HG03103 (cell line): ENCODE measurements at regions not wholly inside any gene's neighbourhood (a gene's known extent, or its start where the extent isn't known, plus 50 kb on each side); places are given as distances from the start of the nearest gene placed in this dataset.

Source experiments
- ATAC-seq: cut with Tn5 transposase; IDR thresholded peaks from one replicate; pipeline ENCODE4 v1.9.1; 2021; ENCODE audit warnings: low read depth; ENCODE audit not compliant: unreplicated experiment

DNA sequence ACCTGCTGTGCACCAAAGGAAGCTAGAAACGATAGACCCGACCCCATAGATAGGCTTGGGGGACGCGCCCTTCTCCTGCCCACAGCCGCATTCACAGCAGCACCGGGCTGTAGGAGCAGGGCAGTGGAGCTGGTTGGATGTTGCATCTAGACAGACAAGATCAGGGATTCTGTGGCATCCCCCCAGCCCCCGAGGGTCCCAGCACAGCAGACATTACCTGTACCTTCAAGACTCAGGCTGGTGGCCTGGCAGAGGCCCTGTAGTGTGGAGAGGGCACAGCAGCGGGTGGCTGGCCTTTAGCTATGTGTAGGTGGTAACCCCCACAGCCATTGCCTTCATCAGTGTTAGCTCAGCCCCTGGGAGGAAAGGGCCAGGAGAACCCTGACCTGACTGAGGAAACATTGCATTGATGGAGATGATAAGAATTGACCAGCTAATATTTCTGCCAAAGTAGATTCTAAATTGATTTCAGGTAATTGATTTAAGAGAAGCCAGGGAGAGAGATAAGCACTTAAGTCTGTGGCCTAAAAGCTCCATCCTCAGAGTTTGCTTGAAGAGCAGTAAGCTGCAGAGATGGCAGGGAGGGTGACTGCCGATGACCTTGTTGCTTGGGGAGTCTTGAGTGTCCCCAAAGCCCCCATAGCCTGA is 269.4 kb downstream of the TLE3 start:
- no peak for ATAC-seq

DNA sequence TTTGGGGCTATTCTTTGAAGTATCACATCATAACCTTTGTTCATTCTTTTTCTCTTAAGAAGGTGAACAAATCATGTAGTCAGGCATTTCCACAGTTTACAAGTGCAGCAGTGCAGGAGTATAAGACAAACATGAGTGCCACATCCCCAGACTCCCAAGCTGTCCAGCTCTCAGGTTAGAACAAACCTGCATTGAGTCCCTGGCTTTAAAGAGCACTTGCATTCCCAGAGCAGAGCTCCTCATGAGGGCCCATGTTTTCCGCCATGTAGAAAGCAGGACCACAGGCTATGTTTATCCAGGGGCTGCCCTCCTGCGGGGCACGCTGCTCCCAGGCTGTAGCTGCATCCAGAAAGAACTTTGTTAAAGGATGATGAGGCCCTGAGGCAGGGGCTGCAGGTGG is 267.7 kb downstream of the TLE3 start:
- no peak for ATAC-seq

DNA sequence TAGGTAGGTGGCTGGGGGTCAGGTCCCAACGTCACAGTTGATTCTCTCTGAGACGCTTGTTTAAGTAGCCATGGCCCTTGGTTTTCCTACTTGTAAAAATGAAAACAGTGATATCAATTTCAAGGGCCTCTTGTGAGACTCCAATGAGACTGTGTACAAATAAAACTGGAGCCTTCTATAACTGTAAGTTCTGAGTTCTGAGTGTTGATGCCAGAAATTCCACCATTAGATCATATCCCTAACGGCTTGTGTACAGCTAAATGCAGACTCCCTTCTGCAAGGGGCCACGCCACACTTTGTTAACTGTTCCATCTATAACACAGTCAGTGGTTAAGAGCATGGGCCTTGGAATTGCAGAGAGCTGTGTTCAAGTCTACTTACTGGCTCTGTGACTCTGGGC is 267.3 kb downstream of the TLE3 start:
- no peak for ATAC-seq

DNA sequence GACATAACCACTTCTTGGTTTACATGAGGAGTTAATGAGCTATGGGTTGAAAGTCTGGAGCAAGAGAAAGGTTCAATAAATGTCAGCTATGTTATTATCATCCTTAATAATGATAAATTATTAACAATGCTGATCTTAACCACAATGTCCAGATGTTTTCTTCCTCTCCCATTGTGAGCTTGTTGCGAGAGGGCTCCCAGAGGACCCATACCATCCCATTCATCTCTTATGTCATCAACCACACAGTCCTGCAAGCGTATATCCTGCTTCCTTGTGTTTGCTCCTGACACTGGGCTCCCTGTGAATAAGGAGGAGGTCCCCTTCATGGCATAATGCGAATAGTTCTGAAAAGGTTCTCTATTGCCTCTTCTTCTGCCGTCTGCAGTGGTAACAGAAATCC is 266.8 kb downstream of the TLE3 start:
- ATAC-seq, result no peak

DNA sequence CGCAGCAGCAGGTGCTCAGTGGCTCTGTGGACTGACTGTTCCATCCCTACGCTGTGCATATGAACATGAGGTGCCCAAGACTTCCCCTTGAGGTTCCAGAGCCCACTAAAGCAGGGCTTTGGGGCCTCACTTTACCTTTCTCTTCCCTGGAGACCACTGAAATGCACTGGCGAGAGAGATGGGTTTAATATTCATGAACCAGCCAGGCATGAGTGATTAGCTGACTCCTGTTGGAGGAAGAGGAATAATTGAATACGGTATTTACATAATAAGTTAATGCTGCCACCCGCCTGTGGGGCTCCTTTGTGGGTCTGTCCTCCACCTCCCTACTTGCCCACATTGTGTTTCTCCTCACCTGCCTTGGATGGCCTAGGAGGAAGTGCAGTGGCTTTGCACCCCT is 263.4 kb downstream of the TLE3 start:
- ATAC-seq, result no peak

DNA sequence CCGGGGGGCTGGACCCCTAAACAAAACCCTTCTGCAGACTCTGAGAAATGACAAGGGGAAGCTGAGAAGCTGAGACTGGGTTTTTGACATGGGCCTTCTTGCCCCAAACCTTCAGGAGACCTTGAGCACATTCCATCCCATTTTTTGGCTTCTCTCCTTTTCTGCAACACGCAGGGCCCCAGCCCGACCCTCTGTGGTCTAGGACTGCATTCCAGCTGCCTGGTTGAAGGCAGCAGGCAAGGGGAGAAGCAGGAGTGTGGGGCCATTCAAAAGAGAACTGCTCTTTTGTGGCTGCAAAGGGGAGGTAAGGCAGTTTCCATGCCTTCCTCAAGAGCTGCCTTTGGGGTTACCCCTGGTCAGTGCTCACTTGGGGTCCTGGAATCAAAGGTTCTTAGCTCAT is 263.0 kb downstream of the TLE3 start:
- ATAC-seq, result no peak

DNA sequence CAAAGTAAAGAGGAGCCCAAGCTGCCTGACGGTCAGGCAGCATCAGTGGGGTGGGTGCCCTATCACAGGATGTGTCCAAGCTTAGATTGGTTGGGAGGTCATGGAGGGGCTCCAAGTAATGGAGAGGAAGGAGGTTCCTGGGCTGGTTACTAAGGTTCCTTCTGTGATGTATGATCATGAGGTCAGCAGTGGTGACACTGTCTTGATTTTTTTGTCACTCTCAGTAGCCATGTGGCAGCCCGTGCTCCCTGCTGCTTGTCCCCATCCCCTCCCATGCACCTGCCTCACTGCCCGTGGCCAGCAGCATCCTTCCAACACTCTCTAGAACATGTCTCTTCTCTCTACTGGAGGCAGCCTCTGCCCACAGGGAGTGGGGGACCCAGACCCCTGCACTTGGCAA is 261.7 kb downstream of the TLE3 start:
- no peak for ATAC-seq

DNA sequence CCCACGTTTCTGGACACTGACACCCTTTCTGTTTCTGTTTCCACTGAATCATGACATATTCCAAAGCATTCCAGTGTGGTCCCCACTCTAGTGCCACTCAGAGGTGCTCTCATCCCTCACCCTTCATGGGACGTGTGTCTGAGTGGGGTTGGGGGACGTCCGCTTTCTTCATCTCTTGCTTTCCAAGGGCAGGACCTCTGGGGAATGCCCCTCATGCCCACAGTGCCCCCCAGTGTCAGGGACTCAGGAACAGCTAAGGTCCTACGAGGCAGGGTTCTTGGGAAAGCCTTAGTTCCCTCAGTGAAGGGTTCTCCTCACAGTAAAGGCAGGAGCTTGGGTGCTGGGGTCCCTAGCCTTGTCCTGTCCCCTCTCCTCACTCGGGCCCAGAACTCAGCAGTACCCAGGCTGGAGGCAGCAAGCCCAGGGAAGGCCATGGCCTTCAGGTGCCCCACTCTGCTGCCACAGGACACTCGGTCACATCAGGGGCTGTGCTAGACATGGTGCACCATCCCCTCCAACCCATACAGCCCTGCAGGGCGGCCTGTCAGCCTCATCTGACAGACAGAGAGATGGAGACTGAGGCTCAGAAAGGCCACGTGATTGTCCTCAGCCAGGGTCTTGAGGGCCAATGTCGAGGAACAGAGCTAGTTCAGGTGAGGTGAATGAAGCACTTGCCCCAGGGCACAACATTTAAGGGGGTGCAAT is 261.0 kb downstream of the TLE3 start:
- ATAC-seq, result no peak

DNA sequence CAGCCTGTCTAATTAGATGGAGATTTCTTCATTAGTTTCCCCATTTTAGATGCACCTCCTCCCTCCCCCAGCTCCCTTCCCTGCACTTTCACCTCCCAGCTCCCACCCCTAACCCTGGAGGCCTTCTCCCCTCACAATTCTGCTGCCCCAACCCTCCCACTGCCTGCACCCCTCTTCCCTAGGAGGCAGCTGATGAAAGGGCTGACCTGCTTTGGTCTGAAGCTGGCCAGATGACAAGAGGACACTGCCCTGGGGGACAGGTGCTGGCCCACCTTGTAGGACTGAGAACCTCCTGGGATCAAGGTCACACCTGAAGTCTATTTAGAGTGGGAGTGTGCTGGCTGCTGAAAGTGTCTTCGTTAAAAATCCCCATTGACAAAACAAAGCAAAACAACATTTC is 259.4 kb downstream of the TLE3 start:
- ATAC-seq, result no peak

DNA sequence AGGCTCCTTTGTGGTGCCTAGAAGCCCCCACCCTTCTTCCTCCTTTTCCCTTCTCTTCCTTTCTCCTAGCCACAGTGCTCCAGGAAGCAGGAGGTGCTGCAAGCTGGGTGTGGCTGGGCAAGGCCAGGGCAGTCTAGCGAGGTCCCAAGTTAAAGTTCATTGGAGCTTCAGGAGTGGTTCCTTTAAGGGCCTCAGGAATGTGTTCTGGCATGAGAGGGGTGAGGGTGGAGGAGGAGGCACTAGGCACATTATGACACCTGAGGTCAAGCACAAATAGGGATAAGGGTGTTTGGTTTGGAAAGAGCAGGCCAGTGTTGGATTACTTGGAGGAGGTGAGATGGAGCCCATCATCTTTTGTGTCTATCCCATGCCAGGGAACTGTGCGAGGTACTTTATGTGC is 258.7 kb downstream of the TLE3 start:
- ATAC-seq, result no peak

DNA sequence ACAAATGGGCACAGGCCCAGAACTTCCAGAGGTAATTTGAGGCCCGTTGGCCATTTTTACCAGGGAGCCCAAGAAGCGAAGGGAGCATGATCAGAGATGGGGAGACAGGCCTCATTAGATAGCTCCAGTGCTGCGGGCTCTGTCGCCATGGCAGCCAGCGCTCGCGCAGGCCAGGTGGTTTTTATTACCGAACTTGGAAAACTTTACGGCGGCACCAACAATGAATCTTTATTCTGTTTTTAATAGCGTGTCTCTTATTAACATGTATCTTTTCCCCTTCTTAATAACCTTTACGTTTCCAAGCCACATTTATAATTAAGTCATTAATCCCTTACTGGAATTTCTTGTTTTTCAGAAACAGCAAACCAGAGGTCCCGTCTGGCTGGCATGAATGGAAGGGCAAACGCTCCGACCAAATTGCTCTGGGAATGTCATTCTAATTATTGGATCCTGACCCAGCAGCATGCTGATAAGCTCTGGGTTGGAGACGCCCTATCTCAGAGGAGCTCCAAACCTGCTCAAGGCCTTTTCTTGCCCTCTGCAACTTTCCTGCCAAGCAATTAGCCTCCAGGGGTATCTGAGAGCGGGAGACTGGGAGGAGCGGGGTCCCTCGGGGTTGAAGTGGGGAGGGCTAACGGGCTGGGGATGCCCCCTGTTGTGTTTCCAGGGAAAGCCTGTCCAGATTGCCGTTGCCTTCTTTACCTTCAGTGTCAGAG is 256.4 kb downstream of the TLE3 start:
- ATAC-seq, result no peak

DNA sequence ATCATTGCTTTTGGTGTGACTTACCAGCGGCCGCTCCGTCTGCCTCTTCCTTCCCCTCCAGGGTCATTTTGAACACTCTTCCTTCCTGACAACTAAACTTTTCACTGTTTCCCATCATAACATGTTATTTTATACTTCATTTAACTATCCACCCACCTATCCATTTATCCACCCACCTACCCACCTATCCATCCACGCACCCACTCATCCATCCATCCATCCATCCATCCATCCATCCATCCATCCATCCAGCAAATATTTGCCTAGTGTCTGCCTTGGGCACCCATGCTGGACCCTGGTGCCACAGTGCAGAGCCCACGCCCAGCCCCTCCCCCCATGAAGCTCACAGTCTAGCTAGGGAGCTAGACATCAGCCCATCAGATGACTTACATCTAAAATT is 254.9 kb downstream of the TLE3 start:
- no peak for ATAC-seq

DNA sequence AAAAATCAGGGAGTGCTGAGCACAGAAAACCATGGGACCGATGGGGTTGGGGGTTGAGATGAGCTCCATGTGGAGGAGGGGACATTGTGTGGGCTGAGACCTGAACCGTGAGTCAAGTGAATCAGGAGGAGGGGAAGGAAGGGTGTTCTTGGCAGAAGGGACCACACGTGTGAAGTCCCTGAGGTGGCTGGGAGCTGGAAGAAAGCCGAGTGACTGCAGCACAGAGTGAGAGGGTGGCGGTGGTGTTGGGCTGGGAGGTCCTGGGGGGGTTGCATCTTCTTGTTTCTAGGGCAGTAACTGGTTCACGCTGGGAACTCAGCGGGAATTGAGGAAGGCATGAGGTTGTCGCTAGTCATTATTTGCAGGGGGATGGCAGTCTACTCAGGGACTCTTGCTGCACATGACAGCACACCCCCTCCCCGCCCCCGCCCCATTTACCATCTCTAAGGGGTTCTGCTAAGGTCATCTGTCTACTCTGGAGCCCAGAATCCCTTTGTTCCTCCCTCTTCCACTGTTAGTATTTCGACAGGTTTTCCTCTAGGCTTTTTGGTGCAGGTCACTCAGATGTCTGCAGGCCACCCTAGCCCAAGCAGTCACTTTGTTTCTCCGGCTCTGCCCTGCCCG is 254.3 kb downstream of the TLE3 start:
- ATAC-seq, result no peak

DNA sequence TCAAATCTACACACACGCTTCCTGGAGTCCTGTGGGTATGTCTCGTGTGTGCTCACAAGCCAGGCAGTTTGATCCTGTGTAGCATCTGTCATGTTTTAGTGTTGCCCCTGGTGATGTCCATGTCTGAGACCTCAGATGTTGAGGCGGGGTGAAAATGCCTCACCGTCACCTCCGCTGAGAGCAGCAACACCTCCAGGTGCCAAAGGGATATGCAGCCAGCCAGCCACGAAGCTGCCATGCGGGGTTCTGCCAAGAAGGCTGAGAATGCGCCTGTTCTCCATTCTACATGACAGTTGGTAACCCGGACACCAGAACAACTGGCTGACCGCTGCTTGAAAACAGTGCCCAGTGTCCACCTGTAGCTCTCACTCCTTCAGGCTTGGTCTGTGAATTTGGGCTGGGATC is 253.8 kb downstream of the TLE3 start:
- ATAC-seq, result no peak

DNA sequence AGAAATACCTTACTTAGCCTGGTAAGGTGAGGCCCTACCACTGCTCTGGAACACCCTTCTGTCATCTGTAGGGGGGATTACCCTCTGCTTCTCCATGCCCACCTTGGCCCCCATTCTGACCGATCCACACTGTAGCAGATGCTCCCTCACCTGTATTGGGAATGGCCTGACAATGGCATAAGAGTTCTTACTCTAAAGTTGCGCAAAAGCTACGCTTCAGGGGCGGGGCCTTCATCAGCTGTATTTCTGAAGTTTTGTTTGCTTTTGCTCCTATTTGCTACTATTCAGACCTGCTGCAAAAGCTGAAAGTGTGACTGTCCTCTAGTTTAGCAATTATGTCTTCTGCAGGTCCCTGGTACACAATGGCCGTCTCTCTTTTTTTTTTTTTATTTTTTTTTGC is 252.6 kb downstream of the TLE3 start:
- no peak for ATAC-seq

DNA sequence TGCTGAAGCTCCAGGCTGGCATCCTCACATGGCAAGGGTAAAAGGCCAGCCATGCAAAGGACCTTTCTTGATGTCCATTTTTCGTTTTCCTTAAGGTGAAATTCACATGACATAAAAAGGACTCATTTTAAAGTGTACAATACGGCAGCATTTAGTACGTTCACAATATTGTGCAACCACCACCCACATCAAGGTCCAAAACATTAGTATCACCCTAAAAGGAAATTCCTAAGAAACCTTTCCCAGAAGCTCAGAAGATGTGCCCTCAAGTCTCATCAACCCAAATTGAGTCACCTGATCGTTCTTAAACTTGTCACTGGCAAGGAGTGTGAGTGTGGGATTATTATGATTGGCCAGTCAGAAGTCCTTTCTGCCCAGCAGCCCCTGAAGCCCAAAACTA is 250.1 kb downstream of the TLE3 start:
- no peak for ATAC-seq

DNA sequence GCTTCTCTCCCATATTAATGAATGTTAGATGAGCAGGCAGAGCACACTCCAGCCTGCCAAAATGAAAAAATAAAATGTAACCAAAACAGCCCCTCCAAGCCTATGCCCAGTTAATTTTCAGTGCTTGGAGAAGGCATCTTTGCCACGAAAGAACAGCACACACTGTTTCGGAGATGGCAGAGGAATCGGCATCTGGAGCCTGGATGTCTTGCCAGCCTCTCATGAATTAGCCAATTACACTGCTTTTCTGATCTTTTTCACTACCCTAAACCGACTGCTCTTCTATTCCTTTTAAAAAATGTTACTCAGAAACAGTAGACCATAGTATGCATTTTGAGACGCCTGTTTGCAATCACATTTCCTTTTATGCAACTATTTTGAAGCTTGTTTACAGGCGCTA is 249.6 kb downstream of the TLE3 start:
- ATAC-seq, result no peak

DNA sequence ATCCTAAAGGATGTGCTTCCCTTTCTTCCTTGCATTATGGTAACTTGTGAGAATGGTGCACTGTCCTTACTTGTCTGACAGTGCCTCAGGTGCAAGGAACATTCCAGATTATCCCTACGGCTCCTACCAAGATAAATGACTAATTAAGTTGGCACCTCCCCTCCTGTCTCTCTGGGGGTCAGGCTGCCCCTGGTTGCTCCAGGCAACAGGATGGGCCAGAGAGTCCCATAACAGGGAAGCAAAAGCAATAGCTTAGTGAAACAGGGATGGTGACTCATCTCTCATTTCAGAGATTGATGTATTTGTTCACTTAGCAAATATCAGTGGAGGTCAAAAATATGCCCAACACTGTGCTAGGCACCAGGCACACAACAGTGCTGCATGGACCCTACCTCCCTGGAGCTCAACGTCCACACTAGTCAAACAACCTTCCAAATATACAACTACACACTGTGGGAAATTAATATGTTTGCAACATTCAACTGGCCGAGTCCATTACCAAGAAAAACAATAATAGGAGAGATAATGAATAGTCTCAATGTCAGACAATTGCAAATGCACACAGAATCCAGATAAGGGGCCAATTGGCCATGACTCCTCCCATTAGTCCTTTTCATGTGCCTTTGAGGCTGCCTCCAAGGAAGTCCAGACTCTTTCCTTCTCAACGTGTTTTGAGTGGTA is 249.0 kb downstream of the TLE3 start:
- ATAC-seq, result no peak

DNA sequence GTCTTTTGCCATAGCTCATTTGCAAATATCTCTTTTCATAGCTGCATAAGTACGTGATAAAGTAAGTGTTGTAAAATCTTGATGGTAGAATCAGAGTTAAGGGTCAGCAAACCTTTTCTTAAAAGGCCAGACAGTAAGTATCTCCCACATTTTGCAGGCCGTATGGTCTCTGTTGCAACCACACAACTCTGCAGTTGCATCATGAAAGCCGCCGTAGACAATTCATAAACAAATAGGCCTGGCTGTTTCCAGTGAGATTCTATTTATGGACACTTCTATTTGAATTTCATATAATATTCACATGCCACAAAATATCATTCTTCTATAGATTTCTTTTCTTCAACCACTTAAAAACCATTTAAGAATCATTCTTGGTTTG is 248.5 kb downstream of the TLE3 start:
- no peak for ATAC-seq

DNA sequence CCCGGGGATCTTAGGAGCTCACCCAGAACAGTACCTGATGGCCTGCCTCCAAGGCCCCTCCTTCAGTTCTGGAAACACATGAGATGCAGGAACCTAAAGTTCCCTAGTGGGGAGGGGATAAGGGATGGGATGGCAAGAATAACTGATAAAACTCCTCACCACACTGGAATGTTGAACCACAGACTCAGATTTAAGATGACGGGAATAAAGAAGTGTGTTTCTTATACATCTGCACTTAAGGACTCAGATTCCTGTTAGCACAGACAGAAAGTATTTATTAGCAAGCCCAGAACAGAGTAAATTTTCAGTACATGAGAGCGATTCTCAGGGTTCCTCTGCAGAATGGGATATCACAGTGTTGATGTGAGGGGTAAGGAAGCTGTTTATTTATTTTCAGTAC is 245.2 kb downstream of the TLE3 start:
- no peak for ATAC-seq

DNA sequence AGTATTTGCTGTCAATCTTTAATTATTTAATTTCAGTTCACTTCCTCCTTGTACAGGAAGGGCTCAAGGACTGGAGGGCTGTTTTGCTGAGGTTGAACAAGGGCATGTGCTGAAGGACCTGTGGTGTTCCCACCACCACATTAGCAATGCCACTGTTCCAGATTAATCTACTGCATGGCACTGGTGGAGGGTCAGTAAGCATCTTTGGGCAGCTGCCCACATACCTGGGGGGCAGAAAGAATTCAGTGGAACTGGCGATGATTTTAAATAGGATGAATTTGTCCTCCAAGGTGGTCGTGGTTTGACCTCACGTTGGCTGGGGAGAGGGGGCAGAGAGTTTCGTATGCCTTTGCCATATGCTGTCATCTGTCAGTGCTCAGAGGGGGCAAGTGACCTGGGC is 244.8 kb downstream of the TLE3 start:
- no peak for ATAC-seq
